RWPE2 (cell line): ENCODE measurements at regions not wholly inside any gene's neighbourhood (a gene's known extent, or its start where the extent isn't known, plus 50 kb on each side); places are given as distances from the start of the nearest gene placed in this dataset.

Experiments
- ATAC-seq: fragments of 200-7000 bp; cut with Tn5 transposase; 3 replicates; pipeline ENCODE4 v1.9.1; 2021; ENCODE audit warnings: low read depth
- DNase-seq: peaks from one replicate; pipeline ENCODE4 v3.0.0-alpha.2; 2020; ENCODE audit warnings: low spot score
- H3K27ac ChIP-seq: fragments of 450-650 bp; 2 replicates; pipeline ENCODE4 v1.5.1; 2017; ENCODE audit warnings: mild to moderate bottlenecking; ENCODE audit not compliant: poor library complexity, severe bottlenecking
- H3K27me3 ChIP-seq: fragments of 250-450 bp; sonication (Bioruptor Pico); 2 replicates; pipeline ENCODE4 v1.5.1; 2021; ENCODE audit warnings: mild to moderate bottlenecking, moderate library complexity; ENCODE audit not compliant: insufficient read depth, poor library complexity, severe bottlenecking
- H3K36me3 ChIP-seq: fragments of 250-450 bp; sonication (Bioruptor Pico); 2 replicates; pipeline ENCODE4 v1.5.1; 2020; ENCODE audit warnings: low read depth, mild to moderate bottlenecking, moderate library complexity
- H3K4me1 ChIP-seq: fragments of 250-450 bp; sonication (Bioruptor Pico); 2 replicates; pipeline ENCODE4 v1.5.1; 2021; ENCODE audit warnings: mild to moderate bottlenecking, moderate library complexity; ENCODE audit not compliant: insufficient read depth, poor library complexity, severe bottlenecking
- H3K4me3 ChIP-seq: fragments of 250-450 bp; sonication (Bioruptor Pico); 2 replicates; pipeline ENCODE4 v1.5.1; 2021; ENCODE audit warnings: mild to moderate bottlenecking, moderate library complexity; ENCODE audit not compliant: severe bottlenecking
- H3K9me3 ChIP-seq: fragments of 250-450 bp; sonication (Bioruptor Pico); 2 replicates; pipeline ENCODE4 v1.5.1; 2021; ENCODE audit warnings: mild to moderate bottlenecking, moderate library complexity; ENCODE audit not compliant: severe bottlenecking
- TF ChIP-seq, protein P1 (sequence below): fragments of 450-650 bp; IDR thresholded peaks from one replicate; pipeline ENCODE4 v1.5.1; 2017; ENCODE audit warnings: mild to moderate bottlenecking, moderate library complexity; ENCODE audit not compliant: poor library complexity, severe bottlenecking

DNA sequence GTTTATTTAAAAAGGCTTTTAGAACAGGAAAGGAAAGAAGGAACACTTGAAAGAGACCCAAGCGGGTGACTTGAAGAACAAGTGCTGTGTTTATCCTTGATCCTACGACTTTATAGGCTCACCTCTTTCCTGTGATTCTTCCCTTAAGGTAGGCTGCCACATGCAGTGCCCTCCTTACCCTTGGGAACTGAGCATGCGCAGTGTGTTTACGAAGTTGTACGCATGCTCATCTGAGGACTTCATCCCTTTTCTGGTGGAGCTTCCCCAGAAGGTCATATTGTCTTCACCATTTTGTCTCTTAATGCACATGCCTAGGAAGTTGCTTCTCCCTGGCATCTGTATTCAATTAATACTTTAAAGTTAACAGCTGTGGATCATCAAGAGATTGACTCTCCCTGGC, 49.9 kb upstream of the VOPP1 start:
- Histone ChIP-seq H3K27ac (no peak overlapping the region), H3K36me3 (no peaks in the 10 kb centered on the region), H3K4me3 (no peak overlapping the region), H3K4me1 (peaks cover 2% of the 10 kb centered on the region), H3K27me3 (no peaks in the 10 kb centered on the region), H3K9me3 (peaks cover 11% of the 10 kb centered on the region)
- TF ChIP-seq, protein P1, sequence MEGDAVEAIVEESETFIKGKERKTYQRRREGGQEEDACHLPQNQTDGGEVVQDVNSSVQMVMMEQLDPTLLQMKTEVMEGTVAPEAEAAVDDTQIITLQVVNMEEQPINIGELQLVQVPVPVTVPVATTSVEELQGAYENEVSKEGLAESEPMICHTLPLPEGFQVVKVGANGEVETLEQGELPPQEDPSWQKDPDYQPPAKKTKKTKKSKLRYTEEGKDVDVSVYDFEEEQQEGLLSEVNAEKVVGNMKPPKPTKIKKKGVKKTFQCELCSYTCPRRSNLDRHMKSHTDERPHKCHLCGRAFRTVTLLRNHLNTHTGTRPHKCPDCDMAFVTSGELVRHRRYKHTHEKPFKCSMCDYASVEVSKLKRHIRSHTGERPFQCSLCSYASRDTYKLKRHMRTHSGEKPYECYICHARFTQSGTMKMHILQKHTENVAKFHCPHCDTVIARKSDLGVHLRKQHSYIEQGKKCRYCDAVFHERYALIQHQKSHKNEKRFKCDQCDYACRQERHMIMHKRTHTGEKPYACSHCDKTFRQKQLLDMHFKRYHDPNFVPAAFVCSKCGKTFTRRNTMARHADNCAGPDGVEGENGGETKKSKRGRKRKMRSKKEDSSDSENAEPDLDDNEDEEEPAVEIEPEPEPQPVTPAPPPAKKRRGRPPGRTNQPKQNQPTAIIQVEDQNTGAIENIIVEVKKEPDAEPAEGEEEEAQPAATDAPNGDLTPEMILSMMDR, result no peak
- ATAC-seq (no peak), DNase-seq (no peak)
